Suprapubic skin (tissue), 4 donors: ENCODE measurements at regions not wholly inside any gene's neighbourhood (a gene's known extent, or its start where the extent isn't known, plus 50 kb on each side); places are given as distances from the start of the nearest gene placed in this dataset.

Experiments
- DNase-seq, 2 donors: peaks; one replicate each; pipeline ENCODE4 v3.0.0-alpha.2; 2019; ENCODE audit warnings: low spot score in 2 of 2
- H3K27ac ChIP-seq: fragments of 200-600 bp; sonication (generic); one replicate; pipeline ENCODE4 v1.5.1; 2019
- H3K27me3 ChIP-seq: fragments of 200-600 bp; sonication (generic); one replicate; pipeline ENCODE4 v1.5.1; 2019
- H3K36me3 ChIP-seq: fragments of 200-600 bp; sonication (generic); one replicate; pipeline ENCODE4 v1.5.1; 2019
- H3K4me1 ChIP-seq: fragments of 200-600 bp; sonication (generic); one replicate; pipeline ENCODE4 v1.5.1; 2019
- H3K4me3 ChIP-seq: fragments of 200-600 bp; sonication (generic); one replicate; pipeline ENCODE4 v1.5.1; 2019; ENCODE audit warnings: mild to moderate bottlenecking
- H3K9me3 ChIP-seq: fragments of 200-600 bp; sonication (generic); one replicate; pipeline ENCODE4 v1.5.1; 2019
- EP300 ChIP-seq: sonication (generic); formaldehyde crosslinking; IDR thresholded peaks from one replicate; pipeline ENCODE4 v1.6.1; 2017; ENCODE audit warnings: antibody characterized with exemption
- POLR2A ChIP-seq, 2 donors: fragments of 450-650 bp; IDR thresholded peaks; one replicate each; pipeline ENCODE4 v1.6.1; 2017; ENCODE audit warnings: antibody characterized with exemption in 2 of 2, mild to moderate bottlenecking in 2 of 2, moderate library complexity in 2 of 2
- POLR2AphosphoS5 ChIP-seq, 3 donors: sonication (generic); formaldehyde crosslinking; IDR thresholded peaks; one replicate each; pipeline ENCODE4 v1.6.1; 2017; ENCODE audit warnings: antibody characterized with exemption in 3 of 3
- WGBS: methylation state at CpG from one replicate; pipeline ENCODE4 v1.1.5; 2018; 5-methylcytosine and 5-hydroxymethylcytosine counted together
- TF ChIP-seq, protein P1 (sequence below), 2 donors: fragments of 200-600 bp in 1 of 2; fragments of 450-650 bp in 1 of 2; sonication (generic) in 1 of 2; IDR thresholded peaks; one replicate each; pipeline ENCODE4 v1.5.1; 2016 to 2019; ENCODE audit warnings: antibody characterized with exemption in 2 of 2, mild to moderate bottlenecking in 1 of 2, moderate library complexity in 1 of 2

DNA sequence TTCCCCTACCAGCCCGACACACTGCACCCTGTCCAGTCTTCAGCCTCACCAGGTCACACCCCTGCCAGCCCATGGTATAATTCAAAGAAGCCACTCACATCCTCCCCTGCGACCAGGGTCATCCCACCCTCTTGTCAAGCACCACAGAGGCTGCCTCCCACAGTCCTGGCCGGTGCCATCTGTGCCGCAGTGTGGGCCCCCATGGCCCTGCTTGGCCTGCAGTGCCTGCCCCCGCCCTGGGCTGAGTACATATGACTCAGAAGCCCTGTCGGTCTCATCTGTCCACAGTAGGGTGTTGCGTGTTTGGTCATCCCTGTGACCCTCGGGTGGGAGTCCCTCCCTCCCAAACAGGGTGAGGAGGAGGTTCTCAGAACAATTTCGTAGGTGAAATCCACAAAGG, 190.8 kb upstream of the AJAP1 start:
- WGBS, result 81% methylated on average over 9 of the region's 9 CpGs

DNA sequence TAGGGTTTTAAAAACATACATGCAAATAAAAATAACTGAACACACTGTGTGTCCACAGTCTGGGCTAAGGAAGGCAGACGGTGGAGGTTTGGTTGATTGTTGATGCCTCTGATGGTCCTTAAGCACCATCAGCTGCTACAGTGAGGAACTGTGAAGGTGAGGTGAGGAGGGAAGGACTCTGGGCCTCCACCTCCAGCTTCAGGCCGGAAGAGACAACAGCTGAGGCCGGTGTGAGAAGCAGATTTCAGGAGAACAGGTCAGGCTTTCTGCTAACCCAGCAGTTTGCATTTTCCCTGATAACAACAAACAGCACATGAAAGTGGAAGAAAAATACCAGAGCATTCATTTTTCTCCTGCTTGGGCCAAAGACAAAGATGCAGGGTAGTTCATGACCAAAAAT, 189.9 kb upstream of the AJAP1 start:
- Histone ChIP-seq H3K27me3 (no peaks in the 10 kb centered on the region), H3K4me3 (no peak overlapping the region), H3K27ac (no peak overlapping the region), H3K9me3 (no peaks in the 10 kb centered on the region), H3K36me3 (no peaks in the 10 kb centered on the region), H3K4me1 (no peaks in the 10 kb centered on the region)
- TF ChIP-seq POLR2A (IDR thresholded peaks at IDR 0.05) (no peak), EP300 (no peak), POLR2AphosphoS5 (IDR thresholded peaks at IDR 0.05) (no peak)
- TF ChIP-seq, protein P1, sequence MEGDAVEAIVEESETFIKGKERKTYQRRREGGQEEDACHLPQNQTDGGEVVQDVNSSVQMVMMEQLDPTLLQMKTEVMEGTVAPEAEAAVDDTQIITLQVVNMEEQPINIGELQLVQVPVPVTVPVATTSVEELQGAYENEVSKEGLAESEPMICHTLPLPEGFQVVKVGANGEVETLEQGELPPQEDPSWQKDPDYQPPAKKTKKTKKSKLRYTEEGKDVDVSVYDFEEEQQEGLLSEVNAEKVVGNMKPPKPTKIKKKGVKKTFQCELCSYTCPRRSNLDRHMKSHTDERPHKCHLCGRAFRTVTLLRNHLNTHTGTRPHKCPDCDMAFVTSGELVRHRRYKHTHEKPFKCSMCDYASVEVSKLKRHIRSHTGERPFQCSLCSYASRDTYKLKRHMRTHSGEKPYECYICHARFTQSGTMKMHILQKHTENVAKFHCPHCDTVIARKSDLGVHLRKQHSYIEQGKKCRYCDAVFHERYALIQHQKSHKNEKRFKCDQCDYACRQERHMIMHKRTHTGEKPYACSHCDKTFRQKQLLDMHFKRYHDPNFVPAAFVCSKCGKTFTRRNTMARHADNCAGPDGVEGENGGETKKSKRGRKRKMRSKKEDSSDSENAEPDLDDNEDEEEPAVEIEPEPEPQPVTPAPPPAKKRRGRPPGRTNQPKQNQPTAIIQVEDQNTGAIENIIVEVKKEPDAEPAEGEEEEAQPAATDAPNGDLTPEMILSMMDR (IDR thresholded peaks at IDR 0.05), result no peak
- WGBS, result 82% methylated on average over 3 of the region's 3 CpGs
- no peak for DNase-seq

More for the DNA sequence above, 190.8 kb upstream of the AJAP1 start:
- TF ChIP-seq POLR2AphosphoS5 (IDR thresholded peaks at IDR 0.05) (no peak), EP300 (no peak), POLR2A (IDR thresholded peaks at IDR 0.05) (no peak)
- TF ChIP-seq, protein P1 (IDR thresholded peaks at IDR 0.05), result no peak
- no peak overlapping the region for H3K27ac ChIP-seq
- no peaks in the 10 kb centered on the region for H3K36me3 ChIP-seq
- no peak overlapping the region for H3K4me3 ChIP-seq
- no peak for DNase-seq
- H3K27me3 ChIP-seq, result no peaks in the 10 kb centered on the region
- H3K4me1 ChIP-seq, result no peaks in the 10 kb centered on the region
- no peaks in the 10 kb centered on the region for H3K9me3 ChIP-seq

DNA sequence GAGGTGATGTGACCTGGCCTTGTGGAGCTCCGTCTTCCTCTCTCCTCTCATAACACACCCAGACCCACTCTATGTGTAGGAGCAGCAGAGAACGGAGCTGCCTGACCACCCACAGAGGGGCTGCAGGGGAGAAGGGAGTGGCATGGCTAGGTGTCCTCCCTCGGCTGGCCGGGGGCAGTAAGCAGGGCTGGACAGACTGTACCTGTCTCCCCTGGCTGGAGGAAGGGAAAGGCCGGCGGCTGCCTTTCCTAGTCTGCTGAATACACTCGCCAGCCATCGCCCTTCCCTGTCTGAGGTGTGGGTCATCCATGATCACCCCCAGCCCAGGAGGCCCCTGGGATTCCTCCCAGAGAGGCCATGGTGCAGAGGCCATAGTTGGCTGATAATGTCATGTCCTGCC, 187.2 kb upstream of the AJAP1 start:
- Histone ChIP-seq H3K9me3 (no peaks in the 10 kb centered on the region), H3K36me3 (no peaks in the 10 kb centered on the region), H3K27ac (no peak overlapping the region), H3K27me3 (no peaks in the 10 kb centered on the region), H3K4me1 (no peaks in the 10 kb centered on the region), H3K4me3 (no peak overlapping the region)
- TF ChIP-seq, protein P1 (IDR thresholded peaks at IDR 0.05), result no peak
- TF ChIP-seq POLR2A (IDR thresholded peaks at IDR 0.05) (no peak), EP300 (no peak), POLR2AphosphoS5 (IDR thresholded peaks at IDR 0.05) (no peak)
- WGBS, result 94% methylated on average over 6 of the region's 8 CpGs
- no peak for DNase-seq

DNA sequence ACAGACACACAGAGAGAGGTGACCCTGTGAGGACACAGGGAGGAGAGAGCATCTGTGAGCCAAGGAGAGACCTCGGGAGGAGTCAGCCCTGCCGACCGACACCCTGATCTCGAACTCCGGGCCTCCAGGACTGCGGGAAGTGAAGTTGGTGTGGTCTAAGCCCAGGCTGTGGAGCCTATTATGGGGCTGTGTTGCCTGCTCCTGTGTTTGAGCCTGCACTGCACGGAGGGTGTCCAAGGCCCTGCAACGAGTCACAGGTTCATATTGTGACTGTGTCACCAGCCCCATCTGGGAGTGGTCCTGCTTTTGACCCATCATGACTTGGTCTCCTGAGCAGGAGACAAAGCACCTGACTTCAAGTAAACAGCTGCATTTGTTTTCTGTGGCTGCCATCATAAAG, 186.0 kb upstream of the AJAP1 start:
- Histone ChIP-seq H3K27me3 (no peaks in the 10 kb centered on the region), H3K9me3 (no peaks in the 10 kb centered on the region), H3K4me1 (no peaks in the 10 kb centered on the region), H3K27ac (no peak overlapping the region), H3K36me3 (no peaks in the 10 kb centered on the region), H3K4me3 (no peak overlapping the region)
- 98% methylated on average over 7 of the region's 8 CpGs for WGBS
- TF ChIP-seq EP300 (no peak), POLR2A (IDR thresholded peaks at IDR 0.05) (no peak), POLR2AphosphoS5 (IDR thresholded peaks at IDR 0.05) (no peak)
- TF ChIP-seq, protein P1 (IDR thresholded peaks at IDR 0.05), result no peak
- DNase-seq, result no peak

DNA sequence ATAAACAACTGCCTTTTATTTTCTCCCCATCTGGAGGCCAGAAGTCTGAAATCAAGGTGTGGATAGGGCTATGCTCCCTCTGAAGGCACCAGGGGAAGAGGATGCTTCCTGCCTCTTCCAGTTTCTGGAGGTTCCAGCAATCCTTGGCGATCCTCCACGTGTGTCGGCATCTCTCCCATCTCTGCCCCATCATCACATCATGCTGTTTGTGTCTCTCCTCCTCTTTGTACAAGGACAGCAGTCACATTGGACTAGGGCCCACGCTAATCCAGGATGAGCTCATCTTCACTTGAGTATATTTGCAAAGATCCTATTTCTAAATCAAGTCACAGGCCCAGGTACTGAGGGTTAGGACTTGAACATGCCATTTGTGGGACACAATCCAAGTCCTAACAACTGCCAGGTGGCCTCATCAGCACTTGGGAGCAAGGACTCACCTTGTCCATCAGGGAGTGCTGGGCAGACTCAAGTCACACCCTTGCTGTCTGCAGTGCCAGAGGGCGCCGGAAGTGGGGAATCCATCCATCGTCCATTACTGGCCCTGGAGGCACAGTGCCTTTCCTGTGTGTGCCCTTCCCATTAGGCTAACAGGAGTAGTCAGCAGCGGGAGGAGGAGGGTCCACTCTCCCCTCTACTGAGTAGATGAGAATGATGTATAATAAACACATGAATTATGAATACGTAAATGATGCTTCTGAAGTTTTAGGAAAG, 185.4 kb upstream of the AJAP1 start:
- 84% methylated on average over 9 of the region's 9 CpGs for WGBS
- no peak overlapping the region for H3K4me3 ChIP-seq
- no peaks in the 10 kb centered on the region for H3K36me3 ChIP-seq
- no peaks in the 10 kb centered on the region for H3K9me3 ChIP-seq
- no peak for DNase-seq
- H3K4me1 ChIP-seq, result no peaks in the 10 kb centered on the region
- H3K27ac ChIP-seq, result no peak overlapping the region
- H3K27me3 ChIP-seq, result no peaks in the 10 kb centered on the region
- TF ChIP-seq EP300, result no peak
- TF ChIP-seq, protein P1 (IDR thresholded peaks at IDR 0.05), result no peak
